H1 (cell line): ENCODE measurements at regions not wholly inside any gene's neighbourhood (a gene's known extent, or its start where the extent isn't known, plus 50 kb on each side); places are given as distances from the start of the nearest gene placed in this dataset.

Experiments used
- CTCF ChIA-PET: fragments of 300-600 bp; sonication (Branson Sonifier 250); formaldehyde crosslinking; loops from one replicate; lab custom pipeline; 2021; ENCODE audit not compliant: partially characterized antibody; lab: Charles Lee
- POLR2A ChIA-PET: fragments of 300-600 bp; sonication (Branson Sonifier 250); formaldehyde crosslinking; loops from one replicate; lab custom pipeline; 2021; ENCODE audit warnings: inconsistent platforms; ENCODE audit not compliant: partially characterized antibody; lab: Charles Lee
- DNase-seq, 2 experiments: peaks; one replicate each; pipeline versions ENCODE4 v3.0.0 to v3.0.0-alpha.2; 2010 to 2022; ENCODE audit warnings: low spot score in 2 of 2, low read depth in 1 of 2, mixed read lengths in 1 of 2
- FAIRE-seq: peaks from 2 replicates; lab custom pipeline; 2011; peaks lifted over from hg19 to GRCh38; lab: Jason Lieb, UNC
- H2AFZ ChIP-seq: 2 replicates; pipeline ENCODE4 v1.8.1; 2012; ENCODE audit warnings: low read length, inconsistent platforms
- H2AK5ac ChIP-seq: 2 replicates; pipeline ENCODE4 v1.6.1; 2013; ENCODE audit warnings: low read depth, low read length
- H2BK120ac ChIP-seq: replicated peaks from 2 replicates; pipeline ENCODE3; 2013; ENCODE audit warnings: low read depth, low read length, inconsistent platforms
- H2BK12ac ChIP-seq: 2 replicates; pipeline ENCODE4 v1.6.1; 2013; ENCODE audit warnings: low read depth, low read length
- H2BK15ac ChIP-seq: 2 replicates; pipeline ENCODE4 v1.6.1; 2013; ENCODE audit warnings: low read length
- H2BK20ac ChIP-seq: 2 replicates; pipeline ENCODE4 v1.6.1; 2013; ENCODE audit warnings: low read length
- H2BK5ac ChIP-seq: 2 replicates; pipeline ENCODE4 v1.6.1; 2013; ENCODE audit warnings: low read depth, low read length
- H3K14ac ChIP-seq: 2 replicates; pipeline ENCODE4 v1.6.1; 2013; ENCODE audit warnings: inconsistent platforms; ENCODE audit not compliant: insufficient read length
- H3K18ac ChIP-seq: 2 replicates; pipeline ENCODE4 v1.6.1; 2013; ENCODE audit warnings: low read length; ENCODE audit errors: extremely low read depth
- H3K23ac ChIP-seq: 2 replicates; pipeline ENCODE4 v1.6.1; 2013; ENCODE audit warnings: inconsistent platforms; ENCODE audit not compliant: insufficient read length
- H3K23me2 ChIP-seq: 2 replicates; pipeline ENCODE4 v1.6.1; 2013; ENCODE audit warnings: low read depth, low read length
- H3K27ac ChIP-seq: 2 replicates; pipeline ENCODE4 v1.6.1; 2011; ENCODE audit warnings: low read depth, low read length, inconsistent platforms
- H3K27me3 ChIP-seq, 4 experiments: replicated peaks in 1 of 4; 1 replicate in 1 of 4; 2 replicates in 3 of 4; pipeline versions ENCODE4 v1.6.1 to v1.8.1; 2011 to 2013; ENCODE audit warnings: low read length in 3 of 4, mild to moderate bottlenecking in 3 of 4, inconsistent platforms in 2 of 4, mixed read lengths in 2 of 4, moderate library complexity in 1 of 4; ENCODE audit not compliant: control insufficient read depth in 3 of 4, insufficient read depth in 3 of 4; ENCODE audit errors: extremely low read depth in 1 of 4
- H3K36me3 ChIP-seq, 4 experiments: 2 replicates each; pipeline versions ENCODE4 v1.6.1 to v1.8.1; 2011 to 2013; ENCODE audit warnings: mild to moderate bottlenecking in 4 of 4, low read length in 3 of 4, moderate library complexity in 2 of 4, control low read depth in 1 of 4, inconsistent platforms in 1 of 4; ENCODE audit not compliant: insufficient read depth in 4 of 4, control insufficient read depth in 2 of 4
- H3K4ac ChIP-seq: replicated peaks from 2 replicates; pipeline ENCODE3; 2013; ENCODE audit warnings: low read length, low read depth, mixed read lengths, inconsistent platforms; ENCODE audit not compliant: insufficient read length
- H3K4me1 ChIP-seq, 4 experiments: replicated peaks in 1 of 4; 1 replicate in 1 of 4; 2 replicates in 3 of 4; pipeline versions ENCODE4 v1.6.1 to v1.8.1; 2011 to 2013; ENCODE audit warnings: low read length in 3 of 4, inconsistent platforms in 2 of 4, mixed read lengths in 1 of 4; ENCODE audit not compliant: insufficient read depth in 4 of 4, control insufficient read depth in 3 of 4
- H3K4me2 ChIP-seq, 2 experiments: 2 replicates each; pipeline versions ENCODE4 v1.6.1 to v1.8.1; 2011 to 2013; ENCODE audit warnings: low read depth in 2 of 2, low read length in 2 of 2, control low read depth in 1 of 2, inconsistent platforms in 1 of 2, mild to moderate bottlenecking in 1 of 2; ENCODE audit not compliant: insufficient read depth in 1 of 2
- H3K4me3 ChIP-seq, 4 experiments: fragments of 200-600, 300-600 bp in 1 of 4; sonication (generic), shearing (Covaris generic), sonication (Bioruptor Twin) in 1 of 4; 2 replicates each; pipeline versions ENCODE4 v1.5.1 to v1.8.1; 2011 to 2016; ENCODE audit warnings: low read length in 4 of 4, low read depth in 3 of 4, control low read depth in 2 of 4, inconsistent platforms in 2 of 4, mild to moderate bottlenecking in 2 of 4, mixed read lengths in 1 of 4, moderate library complexity in 1 of 4; ENCODE audit not compliant: insufficient read depth in 2 of 4; ENCODE audit errors: extremely low read depth in 1 of 4
- H3K56ac ChIP-seq: replicated peaks from 2 replicates; pipeline ENCODE3; 2013; ENCODE audit warnings: low read depth, mild to moderate bottlenecking, mixed read lengths, low read length, inconsistent platforms; ENCODE audit not compliant: insufficient read length
- H3K79me1 ChIP-seq: 2 replicates; pipeline ENCODE4 v1.6.1; 2013; ENCODE audit warnings: low read depth, low read length, control low read depth
- H3K79me2 ChIP-seq, 2 experiments: 2 replicates each; pipeline versions ENCODE4 v1.6.1 to v1.8.1; 2012 to 2013; ENCODE audit warnings: low read length in 2 of 2, mild to moderate bottlenecking in 2 of 2, inconsistent platforms in 1 of 2; ENCODE audit not compliant: insufficient read depth in 2 of 2, control insufficient read depth in 1 of 2
- H3K9ac ChIP-seq, 4 experiments: replicated peaks in 1 of 4; 1 replicate in 1 of 4; 2 replicates in 3 of 4; pipeline versions ENCODE4 v1.6.1 to v1.8.1; 2011 to 2013; ENCODE audit warnings: low read depth in 3 of 4, low read length in 3 of 4, control low read depth in 2 of 4, mild to moderate bottlenecking in 2 of 4, moderate library complexity in 2 of 4, inconsistent platforms in 1 of 4; ENCODE audit errors: extremely low read depth in 1 of 4
- H3K9me3 ChIP-seq, 2 experiments: 2 replicates each; pipeline versions ENCODE4 v1.6.1 to v1.8.1; 2012 to 2013; ENCODE audit warnings: mild to moderate bottlenecking in 2 of 2, moderate library complexity in 2 of 2, control low read depth in 1 of 2, inconsistent platforms in 1 of 2, low read depth in 1 of 2, low read length in 1 of 2, mixed read lengths in 1 of 2; ENCODE audit not compliant: insufficient read depth in 2 of 2
- H4K20me1 ChIP-seq, 2 experiments: replicated peaks in 1 of 2; 2 replicates each; pipeline versions ENCODE3 to v1.8.1; 2011 to 2013; ENCODE audit warnings: inconsistent platforms in 2 of 2, low read length in 2 of 2, mild to moderate bottlenecking in 1 of 2; ENCODE audit not compliant: insufficient read depth in 2 of 2, control insufficient read depth in 1 of 2
- H4K5ac ChIP-seq: 2 replicates; pipeline ENCODE4 v1.6.1; 2013; ENCODE audit warnings: low read length, low read depth, mixed read lengths, inconsistent platforms; ENCODE audit not compliant: insufficient read length
- H4K8ac ChIP-seq: 2 replicates; pipeline ENCODE4 v1.8.0; 2013; ENCODE audit warnings: mild to moderate bottlenecking, moderate library complexity, low read length, inconsistent platforms; ENCODE audit not compliant: insufficient read depth; ENCODE audit errors: extremely low read depth
- H4K91ac ChIP-seq: replicated peaks from 2 replicates; pipeline ENCODE3; 2013; ENCODE audit warnings: low read length, mixed read lengths, inconsistent platforms; ENCODE audit not compliant: insufficient read length
- ATF2 ChIP-seq: IDR thresholded peaks from 2 replicates; pipeline ENCODE4 v1.6.1; 2012; ENCODE audit warnings: low read length, inconsistent platforms
- CBX8 ChIP-seq: fragments of 300-800, 300-1000 bp; sonication (generic); IDR thresholded peaks from 2 replicates; pipeline ENCODE4 v1.7.1; 2016; ENCODE audit warnings: low read depth, low read length, borderline replicate concordance
- EP300 ChIP-seq, 2 experiments: IDR thresholded peaks; 1 replicate in 1 of 2; 2 replicates in 1 of 2; pipeline ENCODE4 v1.6.1; 2011 to 2012; ENCODE audit warnings: low read depth in 2 of 2, low read length in 2 of 2, mild to moderate bottlenecking in 2 of 2, borderline replicate concordance in 1 of 2, inconsistent platforms in 1 of 2, moderate library complexity in 1 of 2
- HDAC2 ChIP-seq, 2 experiments: fragments of 300-600 bp in 1 of 2; sonication (generic) in 1 of 2; IDR thresholded peaks; 2 replicates each; pipeline ENCODE4 v1.6.1; 2011 to 2012; ENCODE audit warnings: low read depth in 2 of 2, low read length in 2 of 2, mild to moderate bottlenecking in 2 of 2, moderate library complexity in 2 of 2, borderline replicate concordance in 1 of 2, inconsistent platforms in 1 of 2
- NANOG ChIP-seq: IDR thresholded peaks from 2 replicates; pipeline ENCODE4 v1.6.1; 2011; ENCODE audit warnings: low read length, low read depth, mild to moderate bottlenecking, inconsistent platforms; ENCODE audit not compliant: insufficient read depth, poor library complexity, severe bottlenecking
- PHF8 ChIP-seq: fragments of 200-600 bp; sonication (generic); conservative IDR thresholded peaks from 2 replicates; pipeline ENCODE4 v1.7.1; 2012; ENCODE audit warnings: low read depth, mild to moderate bottlenecking, inconsistent platforms, low read length, moderate library complexity
- POU5F1 ChIP-seq: IDR thresholded peaks from 2 replicates; pipeline ENCODE4 v1.6.1; 2011; ENCODE audit warnings: low read depth, mild to moderate bottlenecking, low read length, moderate library complexity
- SIN3A ChIP-seq, 2 experiments: IDR thresholded peaks in 1 of 2; conservative IDR thresholded peaks in 1 of 2; 2 replicates each; pipeline ENCODE4 v1.6.1; 2011 to 2012; ENCODE audit warnings: low read length in 2 of 2, improper control_type of control experiment in 1 of 2, low read depth in 1 of 2, mild to moderate bottlenecking in 1 of 2
- WGBS, 2 experiments: shearing (Covaris generic) in 1 of 2; methylation state at CpG; one replicate each; pipeline versions ENCODE4 v1.1.6 to v1.1.7; 2013 to 2015; ENCODE audit warnings: low lambda C conversion rate in 2 of 2, mixed read lengths in 2 of 2, inconsistent platforms in 1 of 2, low coverage in 1 of 2, missing lambda C conversion rate in 1 of 2; ENCODE audit not compliant: insufficient replicate concordance in 2 of 2, insufficient coverage in 1 of 2, insufficient read length in 1 of 2; ENCODE audit errors: extremely low coverage in 1 of 2, missing lambda C conversion rate in 1 of 2; 5-methylcytosine and 5-hydroxymethylcytosine counted together

GRCh38 chr2:145765874-145766273 lies 1246.0 kb upstream of the ZEB2 start:
- Histone ChIP-seq H3K27ac (no peak overlapping the region), H3K4me3 (no peak overlapping the region), H3K79me2 (no peaks in the 10 kb centered on the region), H2AK5ac (no peak overlapping the region), H2BK5ac (no peak overlapping the region), H4K8ac (no peak overlapping the region), H2BK12ac (no peak overlapping the region), H3K4me2 (no peak overlapping the region), H2AFZ (no peak overlapping the region), H4K20me1 (no peaks in the 10 kb centered on the region), H3K14ac (no peak overlapping the region), H2BK120ac (no peak overlapping the region), H4K5ac (no peak overlapping the region), H3K36me3 (no peaks in the 10 kb centered on the region), H4K91ac (no peak overlapping the region), H2BK20ac (no peak overlapping the region), H3K9ac (no peak overlapping the region), H2BK15ac (no peak overlapping the region), H3K9me3 (no peaks in the 10 kb centered on the region), H3K23ac (no peak overlapping the region), H3K4ac (no peak overlapping the region), H3K4me1 (peaks cover 0 to 1% (median 0%) of the 10 kb centered on the region in 4 experiments; a peak in 1 of 7 replicates), H3K18ac (no peak overlapping the region), H3K56ac (no peak overlapping the region), H3K23me2 (no peaks in the 10 kb centered on the region; the same call in 1 of the 2 replicates), H3K27me3 (no peaks in the 10 kb centered on the region), H3K79me1 (no peaks in the 10 kb centered on the region)
- TF ChIP-seq EP300 (IDR thresholded peaks at IDR 0.05; ENCODE audit: borderline replicate concordance in 1 of 2, low read depth in 2 of 2, low read length in 2 of 2) (no peak), NANOG (no peak), HDAC2 (IDR thresholded peaks at IDR 0.05; ENCODE audit: borderline replicate concordance in 1 of 2, low read depth in 2 of 2, low read length in 2 of 2) (no peak), SIN3A (conservative IDR thresholded peaks at IDR 0.05 in 1 of 2, IDR thresholded peaks at IDR 0.05 in 1 of 2; ENCODE audit: low read depth in 1 of 2, low read length in 2 of 2) (no peak), PHF8 (no peak), ATF2 (no peak), POU5F1 (no peak), CBX8 (no peak)
- WGBS, 2 experiments = 93% methylated on average over 1 of the region's 1 CpG; no CpG with 5 or more reads in 1 of the 2 experiments
- ChIA-PET CTCF (interaction anchor here (0.6 to 0.9 kb wide), 2 partner anchors 13 to 1148 kb away, joined by 3 to 4 read pairs; no protein-coding TSS in a partner anchor), POLR2A (interaction anchor here (0.6 kb wide), 1 partner anchor 9 kb away, joined by 3 read pairs; no protein-coding TSS in a partner anchor)
- DNase-seq (no peak), FAIRE-seq (no peak)
